ENCODE measurements at regions not wholly inside any gene's neighbourhood (a gene's known extent, or its start where the extent isn't known, plus 50 kb on each side); places are given as distances from the start of the nearest gene placed in this dataset.

GRCh38 chr1:30140566-30140965 lies 582.8 kb downstream of the MATN1 start:
- Histone ChIP-seq H3K9me3 (ENCODE audit: insufficient read depth, low read depth, low read length) (peaks cover 3% of the 10 kb centered on the region; the same call in 1 of the 2 replicates), H3K9ac (ENCODE audit: low read depth, low read length, poor library complexity, severe bottlenecking) (no peak overlapping the region), H2AFZ (ENCODE audit: low read length) (no peak overlapping the region), H3K4me2 (ENCODE audit: low read depth, low read length, poor library complexity, severe bottlenecking) (no peak overlapping the region), H3K36me3 (ENCODE audit: insufficient read depth, low read length) (no peaks in the 10 kb centered on the region), H4K20me1 (ENCODE audit: insufficient read depth, low read length, poor library complexity, severe bottlenecking) (no peaks in the 10 kb centered on the region), H3K9me2 (replicated peaks; ENCODE audit: low read depth, low read length) (no peaks in the 10 kb centered on the region), H3F3A (ENCODE audit: low read depth) (no peaks in the 10 kb centered on the region), H3K4me1 (ENCODE audit: insufficient read depth, low read length, poor library complexity, severe bottlenecking) (no peaks in the 10 kb centered on the region), H3K79me2 (ENCODE audit: insufficient read depth, low read length) (no peaks in the 10 kb centered on the region), H3K27me3 (ENCODE audit: insufficient read depth, low read length, poor library complexity, severe bottlenecking) (no peaks in the 10 kb centered on the region), H3K4me3 (ENCODE audit: low read length, poor library complexity, severe bottlenecking) (no peak overlapping the region)
- TF ChIP-seq EZH2phosphoT487 (IDR thresholded peaks at IDR 0.05; ENCODE audit: borderline replicate concordance) (no peak), CTCF (conservative IDR thresholded peaks at IDR 0.05; ENCODE audit: low read length) (no peak)

DNA sequence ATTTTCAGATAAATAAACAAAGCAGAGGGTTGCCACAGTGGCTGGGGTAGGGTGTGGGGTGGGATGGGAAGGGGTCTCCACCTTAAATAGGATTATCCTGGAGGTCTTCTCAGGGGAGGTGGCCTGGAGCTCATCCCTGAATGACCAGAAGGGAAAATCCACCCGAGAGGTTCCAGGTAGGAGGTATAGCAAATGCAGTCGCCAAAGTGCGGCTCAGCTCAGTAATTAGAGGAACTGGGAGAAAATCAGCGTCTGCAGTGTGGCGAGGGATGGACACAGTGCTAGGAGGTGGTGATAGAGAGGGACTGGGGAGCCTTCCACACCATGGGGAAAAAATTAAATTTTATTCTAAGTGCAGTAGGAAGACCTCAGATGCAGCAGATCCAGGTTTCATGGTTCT lies 584.5 kb downstream of the MATN1 start:
- Histone ChIP-seq H3K27me3 (ENCODE audit: insufficient read depth, low read length, poor library complexity, severe bottlenecking) (no peaks in the 10 kb centered on the region), H3K4me1 (ENCODE audit: insufficient read depth, low read length, poor library complexity, severe bottlenecking) (no peaks in the 10 kb centered on the region), H4K20me1 (ENCODE audit: insufficient read depth, low read length, poor library complexity, severe bottlenecking) (no peaks in the 10 kb centered on the region), H3K9ac (ENCODE audit: low read depth, low read length, poor library complexity, severe bottlenecking) (no peak overlapping the region), H2AFZ (ENCODE audit: low read length) (no peak overlapping the region), H3K9me2 (replicated peaks; ENCODE audit: low read depth, low read length) (no peaks in the 10 kb centered on the region), H3K36me3 (ENCODE audit: insufficient read depth, low read length) (no peaks in the 10 kb centered on the region), H3K9me3 (ENCODE audit: insufficient read depth, low read depth, low read length) (no peaks in the 10 kb centered on the region; the same call in 1 of the 2 replicates), H3K4me3 (ENCODE audit: low read length, poor library complexity, severe bottlenecking) (no peak overlapping the region), H3F3A (ENCODE audit: low read depth) (no peaks in the 10 kb centered on the region), H3K4me2 (ENCODE audit: low read depth, low read length, poor library complexity, severe bottlenecking) (no peak overlapping the region), H3K79me2 (ENCODE audit: insufficient read depth, low read length) (no peaks in the 10 kb centered on the region)
- TF ChIP-seq CTCF (conservative IDR thresholded peaks at IDR 0.05; ENCODE audit: low read length) (no peak), EZH2phosphoT487 (IDR thresholded peaks at IDR 0.05; ENCODE audit: borderline replicate concordance) (no peak)

- H3K4me2 ChIP-seq (ENCODE audit: low read depth, low read length, poor library complexity, severe bottlenecking): no peak overlapping the region
- TF ChIP-seq CTCF (conservative IDR thresholded peaks at IDR 0.05; ENCODE audit: low read length): no peak
- no peak for TF ChIP-seq EZH2phosphoT487 (IDR thresholded peaks at IDR 0.05; ENCODE audit: borderline replicate concordance)
- H3K9me3 ChIP-seq (ENCODE audit: insufficient read depth, low read depth, low read length): peaks cover 1% of the 10 kb centered on the region; the same call in 1 of the 2 replicates
- no peaks in the 10 kb centered on the region for H3F3A ChIP-seq (ENCODE audit: low read depth)
- H2AFZ ChIP-seq (ENCODE audit: low read length): no peak overlapping the region
- H3K27me3 ChIP-seq (ENCODE audit: insufficient read depth, low read length, poor library complexity, severe bottlenecking): no peaks in the 10 kb centered on the region
- no peaks in the 10 kb centered on the region for H3K36me3 ChIP-seq (ENCODE audit: insufficient read depth, low read length)
- H3K9me2 ChIP-seq (replicated peaks; ENCODE audit: low read depth, low read length): no peaks in the 10 kb centered on the region
- no peak overlapping the region for H3K9ac ChIP-seq (ENCODE audit: low read depth, low read length, poor library complexity, severe bottlenecking)
- H3K4me1 ChIP-seq (ENCODE audit: insufficient read depth, low read length, poor library complexity, severe bottlenecking): no peaks in the 10 kb centered on the region
- H4K20me1 ChIP-seq (ENCODE audit: insufficient read depth, low read length, poor library complexity, severe bottlenecking): no peaks in the 10 kb centered on the region
- no peak overlapping the region for H3K4me3 ChIP-seq (ENCODE audit: low read length, poor library complexity, severe bottlenecking)
- H3K79me2 ChIP-seq (ENCODE audit: insufficient read depth, low read length): no peaks in the 10 kb centered on the region
Observed at GRCh38 chr1:30137001-30137400, 586.4 kb downstream of the MATN1 start.
